HepG2 (cell line): ENCODE measurements at regions not wholly inside any gene's neighbourhood (a gene's known extent, or its start where the extent isn't known, plus 50 kb on each side); places are given as distances from the start of the nearest gene placed in this dataset.

ENCODE experiments used
- AHR ChIP-seq: IDR thresholded peaks from 2 replicates; pipeline ENCODE4 v1.6.1; 2018; ENCODE audit warnings: missing genetic modification reagents, missing compliant biosample characterization
- ONECUT2 ChIP-seq: sonication (generic); formaldehyde crosslinking; IDR thresholded peaks from 2 replicates; pipeline ENCODE4 v1.4.0; 2020; ENCODE audit warnings: missing genetic modification reagents
- RAD21 ChIP-seq: fragments of 450-650 bp; formaldehyde crosslinking; IDR thresholded peaks from 2 replicates; pipeline ENCODE4 v1.5.0; 2020; ENCODE audit warnings: mild to moderate bottlenecking
- ZIK1 ChIP-seq: sonication (generic); formaldehyde crosslinking; IDR thresholded peaks from 2 replicates; pipeline ENCODE4 v1.5.0; 2020; ENCODE audit warnings: mild to moderate bottlenecking, low read depth, missing genetic modification reagents, borderline replicate concordance
- ZNF20 ChIP-seq: sonication (generic); formaldehyde crosslinking; IDR thresholded peaks from 2 replicates; pipeline ENCODE4 v1.4.0; 2020; ENCODE audit warnings: mild to moderate bottlenecking, moderate library complexity, missing genetic modification reagents
- TF ChIP-seq, protein P1 (sequence below): sonication (generic); formaldehyde crosslinking; conservative IDR thresholded peaks from 2 replicates; pipeline ENCODE4 v1.8.0; 2022; ENCODE audit warnings: missing genetic modification reagents
- TF ChIP-seq, protein P2 (sequence below): sonication (generic); formaldehyde crosslinking; IDR thresholded peaks from 2 replicates; pipeline ENCODE4 v1.5.0; 2020; ENCODE audit warnings: missing genetic modification reagents
- TF ChIP-seq, protein P3 (sequence below): sonication (generic); formaldehyde crosslinking; IDR thresholded peaks from 2 replicates; pipeline ENCODE4 v1.5.1; 2020; ENCODE audit warnings: mild to moderate bottlenecking, missing genetic modification reagents, borderline replicate concordance

GRCh38 chr4:147160908-147161513 lies 215.3 kb upstream of the TTC29 start (continued):
- TF ChIP-seq, protein P1, sequence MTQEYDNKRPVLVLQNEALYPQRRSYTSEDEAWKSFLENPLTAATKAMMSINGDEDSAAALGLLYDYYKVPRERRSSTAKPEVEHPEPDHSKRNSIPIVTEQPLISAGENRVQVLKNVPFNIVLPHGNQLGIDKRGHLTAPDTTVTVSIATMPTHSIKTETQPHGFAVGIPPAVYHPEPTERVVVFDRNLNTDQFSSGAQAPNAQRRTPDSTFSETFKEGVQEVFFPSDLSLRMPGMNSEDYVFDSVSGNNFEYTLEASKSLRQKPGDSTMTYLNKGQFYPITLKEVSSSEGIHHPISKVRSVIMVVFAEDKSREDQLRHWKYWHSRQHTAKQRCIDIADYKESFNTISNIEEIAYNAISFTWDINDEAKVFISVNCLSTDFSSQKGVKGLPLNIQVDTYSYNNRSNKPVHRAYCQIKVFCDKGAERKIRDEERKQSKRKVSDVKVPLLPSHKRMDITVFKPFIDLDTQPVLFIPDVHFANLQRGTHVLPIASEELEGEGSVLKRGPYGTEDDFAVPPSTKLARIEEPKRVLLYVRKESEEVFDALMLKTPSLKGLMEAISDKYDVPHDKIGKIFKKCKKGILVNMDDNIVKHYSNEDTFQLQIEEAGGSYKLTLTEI = no peak
- TF ChIP-seq, protein P2, sequence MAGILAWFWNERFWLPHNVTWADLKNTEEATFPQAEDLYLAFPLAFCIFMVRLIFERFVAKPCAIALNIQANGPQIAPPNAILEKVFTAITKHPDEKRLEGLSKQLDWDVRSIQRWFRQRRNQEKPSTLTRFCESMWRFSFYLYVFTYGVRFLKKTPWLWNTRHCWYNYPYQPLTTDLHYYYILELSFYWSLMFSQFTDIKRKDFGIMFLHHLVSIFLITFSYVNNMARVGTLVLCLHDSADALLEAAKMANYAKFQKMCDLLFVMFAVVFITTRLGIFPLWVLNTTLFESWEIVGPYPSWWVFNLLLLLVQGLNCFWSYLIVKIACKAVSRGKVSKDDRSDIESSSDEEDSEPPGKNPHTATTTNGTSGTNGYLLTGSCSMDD (CRISPR knock-in tag) = no peak
- TF ChIP-seq AHR (CRISPR knock-in tag) (no peak), ZNF20 (CRISPR knock-in tag) (no peak), ONECUT2 (CRISPR knock-in tag) (no peak), ZIK1 (CRISPR knock-in tag) (no peak), RAD21 (CRISPR knock-in tag) (peak; percentile 29; the same call in 1 of the 2 replicates)
- TF ChIP-seq, protein P3, sequence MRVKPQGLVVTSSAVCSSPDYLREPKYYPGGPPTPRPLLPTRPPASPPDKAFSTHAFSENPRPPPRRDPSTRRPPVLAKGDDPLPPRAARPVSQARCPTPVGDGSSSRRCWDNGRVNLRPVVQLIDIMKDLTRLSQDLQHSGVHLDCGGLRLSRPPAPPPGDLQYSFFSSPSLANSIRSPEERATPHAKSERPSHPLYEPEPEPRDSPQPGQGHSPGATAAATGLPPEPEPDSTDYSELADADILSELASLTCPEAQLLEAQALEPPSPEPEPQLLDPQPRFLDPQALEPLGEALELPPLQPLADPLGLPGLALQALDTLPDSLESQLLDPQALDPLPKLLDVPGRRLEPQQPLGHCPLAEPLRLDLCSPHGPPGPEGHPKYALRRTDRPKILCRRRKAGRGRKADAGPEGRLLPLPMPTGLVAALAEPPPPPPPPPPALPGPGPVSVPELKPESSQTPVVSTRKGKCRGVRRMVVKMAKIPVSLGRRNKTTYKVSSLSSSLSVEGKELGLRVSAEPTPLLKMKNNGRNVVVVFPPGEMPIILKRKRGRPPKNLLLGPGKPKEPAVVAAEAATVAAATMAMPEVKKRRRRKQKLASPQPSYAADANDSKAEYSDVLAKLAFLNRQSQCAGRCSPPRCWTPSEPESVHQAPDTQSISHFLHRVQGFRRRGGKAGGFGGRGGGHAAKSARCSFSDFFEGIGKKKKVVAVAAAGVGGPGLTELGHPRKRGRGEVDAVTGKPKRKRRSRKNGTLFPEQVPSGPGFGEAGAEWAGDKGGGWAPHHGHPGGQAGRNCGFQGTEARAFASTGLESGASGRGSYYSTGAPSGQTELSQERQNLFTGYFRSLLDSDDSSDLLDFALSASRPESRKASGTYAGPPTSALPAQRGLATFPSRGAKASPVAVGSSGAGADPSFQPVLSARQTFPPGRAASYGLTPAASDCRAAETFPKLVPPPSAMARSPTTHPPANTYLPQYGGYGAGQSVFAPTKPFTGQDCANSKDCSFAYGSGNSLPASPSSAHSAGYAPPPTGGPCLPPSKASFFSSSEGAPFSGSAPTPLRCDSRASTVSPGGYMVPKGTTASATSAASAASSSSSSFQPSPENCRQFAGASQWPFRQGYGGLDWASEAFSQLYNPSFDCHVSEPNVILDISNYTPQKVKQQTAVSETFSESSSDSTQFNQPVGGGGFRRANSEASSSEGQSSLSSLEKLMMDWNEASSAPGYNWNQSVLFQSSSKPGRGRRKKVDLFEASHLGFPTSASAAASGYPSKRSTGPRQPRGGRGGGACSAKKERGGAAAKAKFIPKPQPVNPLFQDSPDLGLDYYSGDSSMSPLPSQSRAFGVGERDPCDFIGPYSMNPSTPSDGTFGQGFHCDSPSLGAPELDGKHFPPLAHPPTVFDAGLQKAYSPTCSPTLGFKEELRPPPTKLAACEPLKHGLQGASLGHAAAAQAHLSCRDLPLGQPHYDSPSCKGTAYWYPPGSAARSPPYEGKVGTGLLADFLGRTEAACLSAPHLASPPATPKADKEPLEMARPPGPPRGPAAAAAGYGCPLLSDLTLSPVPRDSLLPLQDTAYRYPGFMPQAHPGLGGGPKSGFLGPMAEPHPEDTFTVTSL (CRISPR knock-in tag) = no peak
- TF ChIP-seq, all 625 proteins: peak for 4
